GM21576 (cell line): ENCODE measurements at regions not wholly inside any gene's neighbourhood (a gene's known extent, or its start where the extent isn't known, plus 50 kb on each side); places are given as distances from the start of the nearest gene placed in this dataset.
A peak's percentile ranks its signal among the peaks of the same experiment; 100 is the strongest.
"Not testable (repeated sequence)": the region's sequence is repeated elsewhere in the genome, so short reads cannot be mapped to it uniquely, and the experiment has no call there.

Source experiments
- ATAC-seq: cut with Tn5 transposase; IDR thresholded peaks from one replicate; pipeline ENCODE4 v1.9.1; 2021; ENCODE audit warnings: mild to moderate bottlenecking, moderate library complexity; ENCODE audit not compliant: unreplicated experiment

DNA sequence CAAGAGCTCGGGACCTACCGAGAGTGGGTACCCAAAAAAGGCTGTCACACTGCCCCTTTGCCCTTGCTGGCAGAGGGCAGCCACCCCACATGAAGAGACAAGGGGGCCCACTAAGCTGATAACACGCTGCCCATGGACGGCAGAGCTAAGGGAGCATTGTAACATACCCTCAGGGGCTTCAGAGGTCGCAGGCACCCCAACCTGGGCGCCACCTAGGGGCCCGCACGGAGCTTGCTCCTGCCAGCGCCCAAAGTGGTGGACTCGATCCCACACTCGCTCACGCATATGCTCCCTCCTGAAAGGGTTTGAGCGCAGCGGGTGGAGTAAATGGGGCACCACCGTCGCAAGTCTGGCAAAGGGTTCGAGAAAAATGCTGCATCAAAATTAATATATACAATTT, 975.4 kb downstream of the ZPLD1 start:
- ATAC-seq, result no peak

DNA sequence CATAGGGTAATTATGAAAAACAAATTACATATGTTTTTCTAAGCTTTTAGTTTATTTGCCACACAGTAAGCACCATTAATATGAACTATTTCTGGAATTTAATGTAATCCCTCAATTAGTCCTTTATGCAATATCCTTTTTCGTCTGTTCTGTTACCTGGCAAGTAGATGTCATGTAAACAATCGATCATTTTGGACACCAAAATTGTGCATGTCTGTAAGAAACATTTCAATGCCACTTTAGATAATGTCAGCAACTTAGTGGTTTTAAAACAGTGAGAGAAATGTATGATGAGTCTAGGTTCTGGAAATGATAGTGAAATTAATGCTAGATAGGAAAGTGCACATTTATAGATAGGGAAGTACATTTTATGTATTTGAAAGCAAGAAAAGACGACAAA, 986.6 kb downstream of the ZPLD1 start:
- ATAC-seq, result no peak

DNA sequence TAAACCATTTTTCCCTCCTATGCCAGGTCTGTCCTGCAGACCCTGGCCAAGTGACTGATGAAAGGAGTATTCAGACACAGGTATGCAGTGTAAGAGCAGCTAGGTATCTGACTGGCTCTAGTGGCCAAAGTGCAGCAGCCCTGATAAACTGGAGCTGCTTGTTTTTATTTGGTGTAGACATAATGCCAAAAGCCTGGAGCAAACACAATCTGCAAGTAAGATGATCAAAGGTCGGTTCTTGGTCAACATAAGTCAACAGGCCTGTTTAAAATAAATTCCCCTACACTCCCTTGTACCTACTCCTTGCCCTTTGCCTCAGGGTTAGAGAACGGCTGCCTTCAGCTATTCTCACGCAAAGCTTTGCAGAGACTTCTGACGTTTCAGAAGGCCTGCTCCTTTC, 1003.1 kb downstream of the ZPLD1 start:
- ATAC-seq, result no peak

DNA sequence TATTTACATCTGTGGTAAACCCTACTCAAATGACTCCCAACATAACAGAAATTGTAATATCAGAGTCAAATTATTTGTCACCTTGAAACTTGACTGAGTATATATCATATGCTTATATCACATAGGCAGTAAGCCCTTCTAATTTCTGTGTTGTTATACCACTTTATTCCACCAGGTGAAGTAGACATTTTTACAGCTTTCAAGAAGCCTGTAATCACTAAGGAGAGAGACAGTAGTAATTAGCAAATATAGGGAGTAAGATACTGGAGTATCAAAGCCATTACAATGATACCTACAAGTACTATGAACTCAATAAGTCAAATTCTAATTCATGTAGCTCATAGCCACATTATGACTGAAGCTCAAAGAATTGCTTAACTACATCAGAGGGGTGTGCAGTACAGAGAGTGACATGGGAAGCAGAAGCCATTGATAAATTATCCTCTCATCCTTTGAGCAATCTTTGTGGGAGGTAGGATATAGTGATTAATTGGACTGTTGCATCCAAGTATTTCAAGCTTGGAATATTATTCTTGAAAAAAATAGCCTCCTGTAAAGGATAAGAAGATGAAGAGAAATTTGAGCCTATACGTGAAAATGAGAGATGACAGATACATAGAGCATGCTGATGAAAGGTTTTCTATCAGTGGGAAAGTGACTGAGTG, 1005.9 kb downstream of the ZPLD1 start:
- ATAC-seq, result peak; percentile 82

DNA sequence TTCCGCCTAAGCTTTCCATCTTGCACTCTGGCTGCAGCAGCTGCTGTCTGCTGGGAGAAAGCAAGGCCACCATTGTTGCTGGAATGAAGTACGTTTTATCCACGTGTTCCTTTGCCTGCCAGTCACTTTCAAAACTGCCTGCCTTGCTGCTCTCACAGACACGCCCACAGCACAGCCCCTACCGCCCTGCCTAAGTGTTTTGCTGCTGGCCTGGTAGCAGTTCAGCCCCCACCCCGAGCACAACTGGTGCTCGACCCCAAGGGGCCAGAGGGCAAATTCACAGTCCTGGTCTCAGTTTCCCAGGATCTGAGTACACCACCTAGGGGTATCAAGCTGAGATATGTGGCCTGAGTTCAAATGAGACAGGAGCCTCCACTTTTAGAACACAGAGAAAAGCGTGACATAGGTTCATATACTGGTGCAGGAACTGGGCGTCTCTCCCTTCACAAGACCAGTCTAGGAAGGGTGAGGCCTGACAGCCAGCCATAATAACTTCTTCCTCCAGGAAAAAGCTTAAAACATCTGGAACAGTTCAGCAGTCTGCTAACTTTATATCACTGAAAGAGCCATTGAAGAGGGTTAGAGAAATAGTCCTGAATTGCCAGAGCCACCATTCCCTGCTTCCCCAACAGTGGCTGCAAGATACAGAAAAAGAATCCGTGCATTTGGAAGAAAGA, 1012.3 kb downstream of the ZPLD1 start:
- ATAC-seq, result no peak

DNA sequence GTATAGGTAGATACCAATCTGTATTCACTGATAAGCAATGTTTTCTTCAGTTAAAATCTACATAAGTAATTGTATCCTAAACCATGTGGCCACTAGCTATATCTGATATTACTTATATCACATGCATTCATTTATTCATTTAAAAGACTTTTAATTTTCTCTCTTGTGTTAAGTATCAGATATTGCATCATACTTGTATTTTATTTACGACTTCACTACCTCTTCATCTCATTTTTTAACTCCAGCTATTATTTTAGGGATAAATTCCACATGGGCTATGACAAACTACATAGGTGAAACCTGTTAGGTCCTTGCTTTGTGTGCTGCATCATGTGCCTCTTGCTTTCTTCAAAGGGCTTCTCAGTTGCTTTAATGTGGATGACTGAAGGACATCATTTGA, 1018.3 kb downstream of the ZPLD1 start:
- no peak for ATAC-seq

DNA sequence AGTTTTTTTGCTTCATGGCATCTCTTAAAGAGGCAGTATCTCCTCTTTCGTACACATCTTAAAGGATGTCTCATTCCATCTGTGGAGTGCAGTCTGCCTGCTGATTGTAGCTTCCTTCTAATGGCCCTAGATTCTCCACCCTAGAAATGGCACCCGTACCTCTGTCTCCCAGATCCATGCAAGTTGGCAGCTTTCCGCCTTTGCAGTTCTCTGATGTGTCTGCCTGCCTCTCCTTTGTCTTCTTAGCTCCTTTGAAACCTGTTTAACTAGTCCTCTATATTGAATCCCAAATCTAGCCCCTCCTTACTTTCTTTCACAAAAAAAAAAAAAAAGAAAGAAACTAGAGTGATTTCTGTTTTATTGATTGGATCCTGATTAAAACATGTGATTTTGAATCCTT, 1025.0 kb downstream of the ZPLD1 start:
- no peak for ATAC-seq

DNA sequence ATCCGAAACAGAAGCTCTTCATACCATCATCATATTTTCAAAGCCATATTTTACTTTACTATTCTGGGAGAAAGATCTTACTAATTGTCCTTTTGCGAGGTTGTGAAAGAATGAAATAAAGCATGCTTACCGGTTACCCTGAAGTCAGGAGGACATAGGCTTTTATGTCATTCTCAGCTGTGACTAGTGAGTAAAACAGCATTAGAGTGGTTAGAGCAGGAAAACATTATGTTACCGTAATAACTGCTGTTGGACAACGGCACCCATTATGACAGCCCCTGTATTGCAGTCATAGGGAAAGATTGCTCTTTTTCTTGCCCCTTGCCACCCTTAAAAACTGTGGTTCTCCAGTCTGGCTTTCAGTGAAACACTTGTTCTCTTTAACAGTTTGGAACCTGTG, 1035.7 kb downstream of the ZPLD1 start:
- ATAC-seq, result no peak

DNA sequence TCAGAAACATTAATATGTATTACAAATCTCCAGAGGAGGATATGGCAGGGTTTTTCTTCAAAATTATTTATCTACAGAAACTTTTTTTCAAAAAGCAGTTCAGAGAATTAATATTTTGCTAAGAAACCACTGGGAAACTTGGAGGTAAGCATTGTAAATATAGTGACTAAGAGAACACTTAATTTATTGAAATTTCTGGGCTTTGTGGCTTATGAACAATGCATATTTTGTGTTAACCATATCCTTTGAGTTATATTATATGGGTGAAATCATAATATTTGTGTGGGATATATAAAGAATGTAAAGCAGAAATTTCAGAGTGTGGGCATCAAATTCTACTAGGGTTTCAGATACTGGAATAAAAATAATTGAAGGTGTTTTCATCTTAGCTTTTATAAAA, 1059.2 kb downstream of the ZPLD1 start:
- no peak for ATAC-seq

DNA sequence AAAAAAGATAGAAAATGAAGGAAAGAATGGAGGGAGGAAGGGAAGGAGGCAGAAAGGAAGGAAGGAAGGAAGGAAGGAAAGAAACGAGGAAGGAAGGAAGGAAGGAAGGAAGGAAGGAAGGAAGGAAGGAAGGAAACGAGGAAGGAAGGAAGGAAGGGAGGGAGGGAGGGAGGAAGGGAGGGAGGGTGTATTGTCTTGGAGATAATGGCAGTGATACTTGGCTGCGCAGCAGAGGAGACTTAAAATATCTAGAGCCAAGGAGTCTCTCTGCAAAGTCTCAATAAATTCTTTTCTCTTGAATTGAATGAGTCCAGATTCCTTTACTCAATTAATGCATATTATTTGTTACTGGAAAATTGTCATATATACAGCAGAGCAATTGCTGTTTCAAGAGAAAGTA, 1059.7 kb downstream of the ZPLD1 start:
- ATAC-seq, result no peak

DNA sequence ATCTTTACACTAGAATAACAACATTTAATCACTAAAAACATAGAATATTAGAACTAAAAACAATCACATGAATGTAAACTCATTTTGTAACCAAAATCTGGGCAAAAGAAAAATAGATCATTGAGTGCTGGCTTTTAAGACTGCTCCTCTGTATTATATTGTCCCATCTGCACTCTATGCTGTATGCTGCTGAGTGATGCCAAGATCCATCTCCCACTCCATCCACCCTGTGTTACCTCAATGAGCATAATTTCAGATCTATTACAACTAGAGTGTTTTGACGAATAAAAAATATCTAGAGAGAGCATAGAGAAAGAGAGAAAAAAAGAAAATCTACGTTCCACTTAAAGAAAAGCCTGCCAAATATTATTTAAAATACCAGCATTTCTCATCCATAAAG, 1060.4 kb downstream of the ZPLD1 start:
- ATAC-seq, result no peak

DNA sequence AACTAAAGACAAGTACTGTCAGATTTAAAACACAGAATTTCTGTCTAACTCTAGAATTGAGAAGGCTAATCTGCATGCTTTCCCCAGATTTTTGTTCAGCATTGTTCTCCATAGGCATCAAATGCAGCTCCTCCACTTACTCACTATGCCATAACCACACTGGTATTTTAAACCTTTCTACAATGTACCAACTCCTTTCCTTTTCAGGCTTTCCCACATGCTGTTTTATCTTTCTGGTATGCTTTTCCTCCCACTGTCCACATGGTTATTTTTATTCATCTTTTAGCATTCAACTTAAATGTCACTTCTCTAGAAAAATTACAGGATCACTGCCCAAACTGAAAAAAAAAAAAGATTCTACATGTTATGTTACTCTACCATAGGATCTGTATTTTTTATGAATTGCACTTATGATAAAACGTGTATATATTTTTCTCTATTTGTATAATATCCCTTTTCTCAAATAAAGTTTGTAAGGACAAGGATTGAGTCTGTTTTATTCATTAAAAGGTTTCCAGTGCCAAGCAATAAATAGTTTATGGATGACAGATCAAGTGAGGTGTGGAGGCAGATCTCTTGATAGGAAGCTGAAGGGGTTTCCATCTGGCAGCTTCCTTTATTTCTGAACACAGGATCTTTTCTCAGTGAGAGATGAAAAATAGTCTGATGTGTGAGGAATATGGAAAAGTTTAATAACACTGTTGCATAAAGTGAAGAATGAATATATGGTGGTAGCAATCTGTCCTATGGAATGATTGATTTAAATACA, 1064.5 kb downstream of the ZPLD1 start:
- no peak for ATAC-seq

DNA sequence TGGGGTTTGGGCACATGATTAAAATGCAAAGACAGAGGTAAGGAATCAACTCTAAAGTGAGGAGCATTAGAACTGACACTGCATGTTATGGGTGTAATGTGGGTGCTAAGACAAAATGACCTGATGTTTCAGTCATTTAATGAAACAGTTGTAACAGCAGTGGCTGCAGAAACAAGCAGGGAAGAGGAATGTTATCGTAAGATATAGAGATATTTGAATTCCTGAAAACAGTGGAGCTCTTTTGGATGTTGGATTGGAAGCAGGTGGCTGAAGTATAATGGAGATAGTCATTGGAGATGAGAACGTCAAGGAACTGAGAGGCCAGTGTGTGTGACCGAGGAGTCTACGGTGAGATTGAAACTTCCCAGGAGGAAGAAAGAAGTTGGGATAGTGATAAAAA, 1065.2 kb downstream of the ZPLD1 start:
- no peak for ATAC-seq

DNA sequence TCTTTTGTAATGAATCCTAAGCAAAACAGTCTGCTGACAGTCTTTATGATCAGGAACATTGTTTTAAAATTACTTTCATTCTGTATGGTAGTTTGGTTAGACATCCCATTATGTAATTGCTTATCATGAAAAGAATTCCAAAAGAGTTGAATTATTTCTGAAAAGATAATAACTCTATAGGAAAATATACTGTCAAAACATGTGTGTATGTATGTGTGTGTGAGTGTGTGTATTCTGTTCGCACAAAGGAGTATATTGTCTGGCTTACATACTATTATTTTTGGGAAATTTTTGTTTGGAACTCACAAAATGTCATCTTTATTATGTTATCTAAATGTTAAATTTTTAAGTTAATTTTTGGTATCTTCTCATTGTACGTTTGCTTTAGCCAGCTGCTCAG, 1075.9 kb downstream of the ZPLD1 start:
- ATAC-seq, result no peak

DNA sequence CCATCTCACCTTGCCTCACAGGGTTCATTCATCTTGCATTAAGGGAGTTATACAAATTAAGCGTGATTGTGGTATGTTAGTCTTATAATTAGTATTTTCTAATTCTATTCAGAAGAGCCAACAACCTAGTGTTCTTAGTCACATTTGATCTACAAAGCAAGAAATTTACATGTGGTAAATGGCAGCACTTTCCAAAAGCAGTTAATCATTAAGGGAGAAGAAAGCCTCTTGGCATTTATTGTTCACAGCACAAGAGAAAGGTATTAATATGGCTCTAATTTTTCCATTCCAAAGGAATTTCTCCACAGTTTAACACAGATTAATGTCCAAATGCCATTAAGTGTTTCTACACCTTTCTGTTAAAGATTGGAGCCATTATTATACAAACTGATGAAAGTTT, 1077.1 kb downstream of the ZPLD1 start:
- no peak for ATAC-seq

DNA sequence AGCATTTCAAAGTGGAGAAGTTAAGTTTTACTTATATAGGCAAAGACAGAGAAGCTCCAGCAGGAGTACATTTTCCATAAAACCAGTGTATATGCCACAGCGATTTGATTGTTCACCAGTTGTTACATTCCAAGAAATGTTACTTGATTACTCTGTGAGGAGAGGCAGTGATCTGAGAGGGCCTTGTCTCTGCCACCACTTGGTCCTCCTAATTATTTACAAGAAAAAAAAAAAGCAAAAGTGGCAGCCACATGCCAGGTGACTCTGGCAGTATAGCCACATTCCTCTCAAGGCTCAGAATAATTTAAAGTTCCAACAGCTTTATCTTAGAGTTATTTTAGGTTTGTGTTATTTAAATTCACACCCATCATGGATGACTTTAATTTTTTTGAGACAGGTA, 1077.8 kb downstream of the ZPLD1 start:
- no peak for ATAC-seq

DNA sequence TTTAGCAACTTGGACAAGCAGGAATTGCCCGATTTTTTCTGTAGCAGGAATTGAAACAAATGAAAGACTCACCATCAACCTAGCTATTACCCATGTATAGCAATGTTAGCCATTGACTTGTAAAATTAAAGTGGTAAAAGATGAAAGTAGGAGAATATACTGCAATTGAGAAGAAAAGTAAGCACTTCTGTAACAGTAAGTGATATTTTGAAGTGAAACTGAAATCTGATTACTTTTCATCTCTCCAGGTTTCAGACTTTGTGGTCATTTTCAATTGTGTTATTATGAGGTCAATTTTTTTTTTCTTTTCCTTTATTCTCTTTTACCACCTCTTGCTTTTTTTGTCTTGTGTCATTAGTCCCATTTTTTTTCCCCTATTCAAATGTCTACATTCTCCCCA, 1078.2 kb downstream of the ZPLD1 start:
- ATAC-seq, result no peak

DNA sequence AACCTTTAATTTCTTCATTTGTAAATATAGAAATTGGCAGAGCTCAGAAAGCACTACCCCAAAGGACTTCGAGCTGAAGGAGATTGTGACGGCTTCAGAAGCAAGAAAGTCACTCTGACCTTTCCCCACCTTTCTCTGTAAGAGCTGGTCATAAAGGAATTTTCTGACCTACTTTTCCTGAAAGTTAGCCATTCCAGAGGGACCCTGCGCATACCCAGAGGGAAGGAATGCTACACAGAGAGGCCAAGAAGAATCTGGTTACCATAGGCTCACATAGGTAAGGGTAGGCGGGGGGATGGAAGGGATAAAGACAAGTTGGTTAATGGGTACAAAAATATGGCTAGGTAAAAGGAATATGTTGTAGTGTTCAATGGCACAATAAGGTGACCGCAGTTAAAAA, 1080.3 kb downstream of the ZPLD1 start:
- no peak for ATAC-seq

DNA sequence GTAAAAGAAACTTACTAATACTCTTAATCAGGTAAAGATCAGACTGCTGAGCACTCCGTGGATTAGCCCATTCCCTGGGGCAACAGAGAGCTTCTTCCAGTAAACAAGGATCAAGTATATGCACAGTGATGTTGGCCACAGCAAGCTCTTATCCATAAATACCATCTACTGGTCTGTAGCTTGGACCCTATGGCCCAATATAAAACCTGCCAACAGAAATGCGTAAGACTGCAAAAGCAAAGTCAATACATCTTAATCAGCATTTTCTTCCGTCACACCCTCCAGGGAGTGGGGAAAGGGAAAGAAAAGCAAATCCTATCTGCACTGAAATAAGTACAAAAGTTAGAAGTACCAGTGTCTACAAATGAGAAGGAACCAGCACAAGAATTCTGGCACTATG, 1082.1 kb downstream of the ZPLD1 start:
- ATAC-seq, result no peak

DNA sequence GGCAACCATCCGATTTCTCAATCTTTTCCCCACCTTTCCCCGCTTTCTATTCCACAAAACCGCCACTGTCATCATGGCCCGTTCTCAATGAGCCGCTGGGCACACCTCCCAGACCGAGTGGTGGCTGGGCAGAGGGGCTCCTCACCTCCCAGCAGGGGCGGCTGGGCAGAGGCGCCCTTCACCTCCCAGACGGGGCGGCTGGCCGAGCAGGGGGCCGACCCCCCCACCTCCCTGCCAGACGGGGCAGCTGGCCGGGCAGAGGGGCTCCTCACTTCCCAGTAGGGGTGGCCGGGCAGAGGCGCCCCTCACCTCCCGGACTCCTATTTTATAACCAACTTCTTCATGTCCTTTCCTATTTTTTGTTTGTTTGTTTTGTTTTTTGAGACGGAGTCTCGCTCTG, 1096.5 kb downstream of the ZPLD1 start:
- not testable (repeated sequence) for ATAC-seq

DNA sequence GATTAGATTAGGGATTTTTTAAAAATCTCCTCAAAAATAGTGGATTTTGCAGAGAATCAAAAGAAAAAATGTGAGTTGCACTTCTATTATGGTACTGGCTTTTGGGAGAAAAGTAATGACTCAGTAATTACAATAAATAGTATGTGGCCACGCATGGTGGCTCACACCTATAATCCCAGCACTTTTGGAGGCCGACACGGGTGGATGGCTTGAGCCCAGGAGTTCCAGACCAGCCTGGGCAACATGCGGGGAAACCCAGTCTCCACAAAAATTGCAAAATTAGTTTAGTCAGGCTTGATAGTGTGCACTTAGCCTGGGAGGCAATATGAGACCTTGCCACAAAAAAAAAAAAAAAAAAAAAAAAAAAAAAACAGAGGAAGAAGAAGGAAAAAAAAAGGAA, 1098.2 kb downstream of the ZPLD1 start:
- no peak for ATAC-seq

DNA sequence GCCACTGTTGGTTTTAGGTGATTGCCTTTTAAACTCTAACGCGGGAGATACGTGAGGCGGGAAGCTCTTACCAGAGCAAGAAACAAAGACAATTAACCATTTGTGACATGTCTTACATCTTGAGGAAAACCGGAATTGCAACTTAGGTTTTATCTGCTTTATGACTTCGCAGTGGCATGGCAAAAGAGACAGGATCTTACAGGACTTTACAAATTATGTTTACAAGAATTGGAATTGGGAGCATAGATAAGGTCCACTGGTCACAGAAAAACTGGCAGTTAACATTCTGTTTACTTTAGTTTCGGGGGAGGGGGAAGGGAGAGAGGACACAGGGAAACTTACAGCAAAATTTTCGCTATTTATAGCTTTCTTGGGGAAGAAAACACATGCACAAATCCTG, 1119.6 kb downstream of the ZPLD1 start:
- ATAC-seq, result no peak
